H1 (cell line): ENCODE measurements at regions not wholly inside any gene's neighbourhood (a gene's known extent, or its start where the extent isn't known, plus 50 kb on each side); places are given as distances from the start of the nearest gene placed in this dataset.

ENCODE experiments used
- CTCF ChIA-PET: fragments of 300-600 bp; sonication (Branson Sonifier 250); formaldehyde crosslinking; loops from one replicate; lab custom pipeline; 2021; ENCODE audit not compliant: partially characterized antibody; lab: Charles Lee
- POLR2A ChIA-PET: fragments of 300-600 bp; sonication (Branson Sonifier 250); formaldehyde crosslinking; loops from one replicate; lab custom pipeline; 2021; ENCODE audit warnings: inconsistent platforms; ENCODE audit not compliant: partially characterized antibody; lab: Charles Lee
- DNase-seq, 2 experiments: peaks; one replicate each; pipeline versions ENCODE4 v3.0.0 to v3.0.0-alpha.2; 2010 to 2022; ENCODE audit warnings: low spot score in 2 of 2, low read depth in 1 of 2, mixed read lengths in 1 of 2
- FAIRE-seq: peaks from 2 replicates; lab custom pipeline; 2011; peaks lifted over from hg19 to GRCh38; lab: Jason Lieb, UNC
- H2AFZ ChIP-seq: 2 replicates; pipeline ENCODE4 v1.8.1; 2012; ENCODE audit warnings: low read length, inconsistent platforms
- H2AK5ac ChIP-seq: 2 replicates; pipeline ENCODE4 v1.6.1; 2013; ENCODE audit warnings: low read depth, low read length
- H2BK120ac ChIP-seq: replicated peaks from 2 replicates; pipeline ENCODE3; 2013; ENCODE audit warnings: low read depth, low read length, inconsistent platforms
- H2BK12ac ChIP-seq: 2 replicates; pipeline ENCODE4 v1.6.1; 2013; ENCODE audit warnings: low read depth, low read length
- H2BK15ac ChIP-seq: 2 replicates; pipeline ENCODE4 v1.6.1; 2013; ENCODE audit warnings: low read length
- H2BK20ac ChIP-seq: 2 replicates; pipeline ENCODE4 v1.6.1; 2013; ENCODE audit warnings: low read length
- H2BK5ac ChIP-seq: 2 replicates; pipeline ENCODE4 v1.6.1; 2013; ENCODE audit warnings: low read depth, low read length
- H3K14ac ChIP-seq: 2 replicates; pipeline ENCODE4 v1.6.1; 2013; ENCODE audit warnings: inconsistent platforms; ENCODE audit not compliant: insufficient read length
- H3K18ac ChIP-seq: 2 replicates; pipeline ENCODE4 v1.6.1; 2013; ENCODE audit warnings: low read length; ENCODE audit errors: extremely low read depth
- H3K23ac ChIP-seq: 2 replicates; pipeline ENCODE4 v1.6.1; 2013; ENCODE audit warnings: inconsistent platforms; ENCODE audit not compliant: insufficient read length
- H3K23me2 ChIP-seq: 2 replicates; pipeline ENCODE4 v1.6.1; 2013; ENCODE audit warnings: low read depth, low read length
- H3K27ac ChIP-seq: 2 replicates; pipeline ENCODE4 v1.6.1; 2011; ENCODE audit warnings: low read depth, low read length, inconsistent platforms
- H3K27me3 ChIP-seq, 4 experiments: replicated peaks in 1 of 4; 1 replicate in 1 of 4; 2 replicates in 3 of 4; pipeline versions ENCODE4 v1.6.1 to v1.8.1; 2011 to 2013; ENCODE audit warnings: low read length in 3 of 4, mild to moderate bottlenecking in 3 of 4, inconsistent platforms in 2 of 4, mixed read lengths in 2 of 4, moderate library complexity in 1 of 4; ENCODE audit not compliant: control insufficient read depth in 3 of 4, insufficient read depth in 3 of 4; ENCODE audit errors: extremely low read depth in 1 of 4
- H3K36me3 ChIP-seq, 4 experiments: 2 replicates each; pipeline versions ENCODE4 v1.6.1 to v1.8.1; 2011 to 2013; ENCODE audit warnings: mild to moderate bottlenecking in 4 of 4, low read length in 3 of 4, moderate library complexity in 2 of 4, control low read depth in 1 of 4, inconsistent platforms in 1 of 4; ENCODE audit not compliant: insufficient read depth in 4 of 4, control insufficient read depth in 2 of 4
- H3K4ac ChIP-seq: replicated peaks from 2 replicates; pipeline ENCODE3; 2013; ENCODE audit warnings: low read length, low read depth, mixed read lengths, inconsistent platforms; ENCODE audit not compliant: insufficient read length
- H3K4me1 ChIP-seq, 4 experiments: replicated peaks in 1 of 4; 1 replicate in 1 of 4; 2 replicates in 3 of 4; pipeline versions ENCODE4 v1.6.1 to v1.8.1; 2011 to 2013; ENCODE audit warnings: low read length in 3 of 4, inconsistent platforms in 2 of 4, mixed read lengths in 1 of 4; ENCODE audit not compliant: insufficient read depth in 4 of 4, control insufficient read depth in 3 of 4
- H3K4me2 ChIP-seq, 2 experiments: 2 replicates each; pipeline versions ENCODE4 v1.6.1 to v1.8.1; 2011 to 2013; ENCODE audit warnings: low read depth in 2 of 2, low read length in 2 of 2, control low read depth in 1 of 2, inconsistent platforms in 1 of 2, mild to moderate bottlenecking in 1 of 2; ENCODE audit not compliant: insufficient read depth in 1 of 2
- H3K4me3 ChIP-seq, 4 experiments: fragments of 200-600, 300-600 bp in 1 of 4; sonication (generic), shearing (Covaris generic), sonication (Bioruptor Twin) in 1 of 4; 2 replicates each; pipeline versions ENCODE4 v1.5.1 to v1.8.1; 2011 to 2016; ENCODE audit warnings: low read length in 4 of 4, low read depth in 3 of 4, control low read depth in 2 of 4, inconsistent platforms in 2 of 4, mild to moderate bottlenecking in 2 of 4, mixed read lengths in 1 of 4, moderate library complexity in 1 of 4; ENCODE audit not compliant: insufficient read depth in 2 of 4; ENCODE audit errors: extremely low read depth in 1 of 4
- H3K56ac ChIP-seq: replicated peaks from 2 replicates; pipeline ENCODE3; 2013; ENCODE audit warnings: low read depth, mild to moderate bottlenecking, mixed read lengths, low read length, inconsistent platforms; ENCODE audit not compliant: insufficient read length
- H3K79me1 ChIP-seq: 2 replicates; pipeline ENCODE4 v1.6.1; 2013; ENCODE audit warnings: low read depth, low read length, control low read depth
- H3K79me2 ChIP-seq, 2 experiments: 2 replicates each; pipeline versions ENCODE4 v1.6.1 to v1.8.1; 2012 to 2013; ENCODE audit warnings: low read length in 2 of 2, mild to moderate bottlenecking in 2 of 2, inconsistent platforms in 1 of 2; ENCODE audit not compliant: insufficient read depth in 2 of 2, control insufficient read depth in 1 of 2
- H3K9ac ChIP-seq, 4 experiments: replicated peaks in 1 of 4; 1 replicate in 1 of 4; 2 replicates in 3 of 4; pipeline versions ENCODE4 v1.6.1 to v1.8.1; 2011 to 2013; ENCODE audit warnings: low read depth in 3 of 4, low read length in 3 of 4, control low read depth in 2 of 4, mild to moderate bottlenecking in 2 of 4, moderate library complexity in 2 of 4, inconsistent platforms in 1 of 4; ENCODE audit errors: extremely low read depth in 1 of 4
- H3K9me3 ChIP-seq, 2 experiments: 2 replicates each; pipeline versions ENCODE4 v1.6.1 to v1.8.1; 2012 to 2013; ENCODE audit warnings: mild to moderate bottlenecking in 2 of 2, moderate library complexity in 2 of 2, control low read depth in 1 of 2, inconsistent platforms in 1 of 2, low read depth in 1 of 2, low read length in 1 of 2, mixed read lengths in 1 of 2; ENCODE audit not compliant: insufficient read depth in 2 of 2
- H4K20me1 ChIP-seq, 2 experiments: replicated peaks in 1 of 2; 2 replicates each; pipeline versions ENCODE3 to v1.8.1; 2011 to 2013; ENCODE audit warnings: inconsistent platforms in 2 of 2, low read length in 2 of 2, mild to moderate bottlenecking in 1 of 2; ENCODE audit not compliant: insufficient read depth in 2 of 2, control insufficient read depth in 1 of 2
- H4K5ac ChIP-seq: 2 replicates; pipeline ENCODE4 v1.6.1; 2013; ENCODE audit warnings: low read length, low read depth, mixed read lengths, inconsistent platforms; ENCODE audit not compliant: insufficient read length
- H4K8ac ChIP-seq: 2 replicates; pipeline ENCODE4 v1.8.0; 2013; ENCODE audit warnings: mild to moderate bottlenecking, moderate library complexity, low read length, inconsistent platforms; ENCODE audit not compliant: insufficient read depth; ENCODE audit errors: extremely low read depth
- H4K91ac ChIP-seq: replicated peaks from 2 replicates; pipeline ENCODE3; 2013; ENCODE audit warnings: low read length, mixed read lengths, inconsistent platforms; ENCODE audit not compliant: insufficient read length
- CHD2 ChIP-seq: IDR thresholded peaks from 2 replicates; pipeline ENCODE4 v1.6.1; 2012; ENCODE audit warnings: low read length, improper control_type of control experiment
- NANOG ChIP-seq: IDR thresholded peaks from 2 replicates; pipeline ENCODE4 v1.6.1; 2011; ENCODE audit warnings: low read length, low read depth, mild to moderate bottlenecking, inconsistent platforms; ENCODE audit not compliant: insufficient read depth, poor library complexity, severe bottlenecking
- POLR2AphosphoS5 ChIP-seq: IDR thresholded peaks from 2 replicates; pipeline ENCODE4 v1.6.1; 2011; ENCODE audit warnings: low read depth, low read length
- TBP ChIP-seq: IDR thresholded peaks from 2 replicates; pipeline ENCODE4 v1.6.1; 2011; ENCODE audit warnings: low read depth, low read length, improper control_type of control experiment
- WGBS, 2 experiments: shearing (Covaris generic) in 1 of 2; methylation state at CpG; one replicate each; pipeline versions ENCODE4 v1.1.6 to v1.1.7; 2013 to 2015; ENCODE audit warnings: low lambda C conversion rate in 2 of 2, mixed read lengths in 2 of 2, inconsistent platforms in 1 of 2, low coverage in 1 of 2, missing lambda C conversion rate in 1 of 2; ENCODE audit not compliant: insufficient replicate concordance in 2 of 2, insufficient coverage in 1 of 2, insufficient read length in 1 of 2; ENCODE audit errors: extremely low coverage in 1 of 2, missing lambda C conversion rate in 1 of 2; 5-methylcytosine and 5-hydroxymethylcytosine counted together
- TF ChIP-seq, protein P1 (sequence below), 3 experiments: IDR thresholded peaks; 1 replicate in 2 of 3; 2 replicates in 1 of 3; pipeline versions ENCODE4 v1.5.1 to v1.6.1; 2011; ENCODE audit warnings: low read length in 3 of 3, mild to moderate bottlenecking in 3 of 3, inconsistent platforms in 2 of 3, low read depth in 1 of 3, moderate library complexity in 1 of 3; ENCODE audit not compliant: insufficient read depth in 1 of 3; ENCODE audit errors: control extremely low read depth in 1 of 3

DNA sequence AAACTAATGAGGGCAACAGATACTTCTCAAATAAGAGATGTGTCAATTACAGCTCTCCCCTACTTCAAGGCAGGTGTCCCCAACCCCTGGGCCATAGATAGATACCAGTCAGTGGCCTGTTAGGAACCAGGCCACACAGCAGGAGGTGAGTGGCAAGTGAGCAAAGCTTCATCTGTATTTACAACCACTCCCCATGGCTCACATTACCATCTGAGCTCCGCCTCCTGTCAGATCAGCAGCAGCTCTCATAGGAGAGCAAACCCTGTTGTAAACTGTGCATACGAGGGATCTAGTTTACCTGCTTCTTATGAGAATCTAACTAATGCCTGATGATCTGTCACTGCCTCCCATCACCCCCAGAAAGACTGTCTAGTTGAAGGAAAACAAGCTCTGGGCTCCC is 422.1 kb downstream of the GJA1 start:
- Histone ChIP-seq H2BK20ac (peak overlapping the region; percentile 32; the same call in 1 of the 2 replicates), H3K23me2 (no peaks in the 10 kb centered on the region), H3K27me3 (no peaks in the 10 kb centered on the region), H4K91ac (no peak overlapping the region), H3K4ac (no peak overlapping the region), H3K4me1 (peaks cover 0 to 10% (median 2%) of the 10 kb centered on the region in 4 experiments; a peak in 2 of 7 replicates), H4K8ac (no peak overlapping the region), H2BK5ac (no peak overlapping the region), H3K56ac (no peak overlapping the region), H3K79me2 (no peaks in the 10 kb centered on the region), H4K5ac (no peak overlapping the region), H3K9ac (no peak overlapping the region), H3K18ac (no peak overlapping the region), H3K27ac (no peak overlapping the region), H3K23ac (no peak overlapping the region), H2BK12ac (no peak overlapping the region), H3K14ac (no peak overlapping the region), H2AFZ (no peak overlapping the region), H2AK5ac (no peak overlapping the region), H2BK120ac (no peak overlapping the region), H3K79me1 (no peaks in the 10 kb centered on the region), H3K36me3 (no peaks in the 10 kb centered on the region), H3K4me2 (no peak overlapping the region), H3K4me3 (no peak overlapping the region), H2BK15ac (no peak overlapping the region), H4K20me1 (no peaks in the 10 kb centered on the region), H3K9me3 (no peaks in the 10 kb centered on the region)
- TF ChIP-seq NANOG = no peak
- no peak for TF ChIP-seq CHD2
- TF ChIP-seq TBP = no peak
- TF ChIP-seq, protein P1, sequence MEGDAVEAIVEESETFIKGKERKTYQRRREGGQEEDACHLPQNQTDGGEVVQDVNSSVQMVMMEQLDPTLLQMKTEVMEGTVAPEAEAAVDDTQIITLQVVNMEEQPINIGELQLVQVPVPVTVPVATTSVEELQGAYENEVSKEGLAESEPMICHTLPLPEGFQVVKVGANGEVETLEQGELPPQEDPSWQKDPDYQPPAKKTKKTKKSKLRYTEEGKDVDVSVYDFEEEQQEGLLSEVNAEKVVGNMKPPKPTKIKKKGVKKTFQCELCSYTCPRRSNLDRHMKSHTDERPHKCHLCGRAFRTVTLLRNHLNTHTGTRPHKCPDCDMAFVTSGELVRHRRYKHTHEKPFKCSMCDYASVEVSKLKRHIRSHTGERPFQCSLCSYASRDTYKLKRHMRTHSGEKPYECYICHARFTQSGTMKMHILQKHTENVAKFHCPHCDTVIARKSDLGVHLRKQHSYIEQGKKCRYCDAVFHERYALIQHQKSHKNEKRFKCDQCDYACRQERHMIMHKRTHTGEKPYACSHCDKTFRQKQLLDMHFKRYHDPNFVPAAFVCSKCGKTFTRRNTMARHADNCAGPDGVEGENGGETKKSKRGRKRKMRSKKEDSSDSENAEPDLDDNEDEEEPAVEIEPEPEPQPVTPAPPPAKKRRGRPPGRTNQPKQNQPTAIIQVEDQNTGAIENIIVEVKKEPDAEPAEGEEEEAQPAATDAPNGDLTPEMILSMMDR (IDR thresholded peaks at IDR 0.05; ENCODE audit: control extremely low read depth in 1 of 3, insufficient read depth in 1 of 3, low read depth in 1 of 3, low read length in 3 of 3) = no peak
- TF ChIP-seq POLR2AphosphoS5 = peak; percentile 40; the same call in 1 of the 2 replicates
- CTCF ChIA-PET = interaction anchor here (0.7 to 2.4 kb wide), 8 partner anchors 14 to 812 kb away, joined by 3 to 6 read pairs (median 3); no protein-coding TSS in a partner anchor
- POLR2A ChIA-PET = no interaction called here
- 81% methylated on average over 2 of the region's 2 CpGs; no CpG with 5 or more reads in 1 of the 2 experiments for WGBS, 2 experiments
- no peak for DNase-seq
- peak; percentile 74 for FAIRE-seq
